Body of pancreas (tissue), 4 donors: ENCODE measurements at regions not wholly inside any gene's neighbourhood (a gene's known extent, or its start where the extent isn't known, plus 50 kb on each side); places are given as distances from the start of the nearest gene placed in this dataset.

ENCODE experiments used
- ATAC-seq: fragments of 150-250 bp; one replicate; pipeline ENCODE4 v1.9.1; 2016
- DNase-seq, 4 donors: peaks; one replicate each; pipeline ENCODE4 v3.0.0-alpha.2; 2019
- H3K27ac ChIP-seq, 4 donors: fragments of 200-600 bp; sonication (generic); 1 replicate in 3 of 4; 2 replicates in 1 of 4; pipeline versions ENCODE4 v1.5.1 to v1.6.1; 2016 to 2019; ENCODE audit warnings: mild to moderate bottlenecking in 1 of 4, mixed read lengths in 1 of 4, moderate library complexity in 1 of 4
- H3K27me3 ChIP-seq, 2 donors: fragments of 200-600 bp; sonication (generic); one replicate each; pipeline ENCODE4 v1.6.0; 2016; ENCODE audit warnings: mild to moderate bottlenecking in 1 of 2
- H3K36me3 ChIP-seq, 2 donors: fragments of 200-600 bp; sonication (generic); replicated peaks in 1 of 2; 2 replicates each; pipeline ENCODE4 v1.5.1; 2016; ENCODE audit warnings: low read depth in 2 of 2; ENCODE audit not compliant: insufficient read depth in 1 of 2
- H3K4me1 ChIP-seq: fragments of 200-600 bp; sonication (generic); one replicate; pipeline ENCODE4 v1.6.0; 2016
- H3K4me3 ChIP-seq, 2 donors: fragments of 200-600 bp; sonication (generic); 1 replicate in 1 of 2; 2 replicates in 1 of 2; pipeline ENCODE4 v1.5.1; 2016 to 2019
- H3K9me3 ChIP-seq, 3 donors: fragments of 200-600 bp; sonication (generic); 1 replicate in 2 of 3; 2 replicates in 1 of 3; pipeline ENCODE4 v1.5.1; 2016
- POLR2A ChIP-seq, 3 donors: fragments of 450-650 bp; IDR thresholded peaks; one replicate each; pipeline ENCODE4 v1.6.1; 2016; ENCODE audit warnings: antibody characterized with exemption in 3 of 3, mild to moderate bottlenecking in 2 of 3
- WGBS, 2 donors: methylation state at CpG; one replicate each; pipeline ENCODE4 v1.1.5; 2017; 5-methylcytosine and 5-hydroxymethylcytosine counted together
- intact Hi-C: fragments of 100-400 bp; cut with DNase I; formaldehyde crosslinking; loops from one replicate; pipeline ENCODE4 v1.15.1; 2023
- TF ChIP-seq, protein P1 (sequence below), 7 experiments: fragments of 450-650 bp in 4 of 7; fragments of 200-600 bp in 3 of 7; sonication (generic) in 3 of 7; IDR thresholded peaks; one replicate each; pipeline ENCODE4 v1.5.1; 2016 to 2019; ENCODE audit warnings: antibody characterized with exemption in 7 of 7

GRCh38 chr10:120342115-120342714 is 114.8 kb upstream of the PLPP4 start:
- H3K4me1 ChIP-seq, result no peaks in the 10 kb centered on the region
- no peaks in the 10 kb centered on the region for H3K27me3 ChIP-seq
- no peak overlapping the region for H3K27ac ChIP-seq
- intact Hi-C loops, result no loop called here
- H3K4me3 ChIP-seq, result no peak overlapping the region
- no peak for ATAC-seq
- DNase-seq, result no peak
- no peaks in the 10 kb centered on the region for H3K9me3 ChIP-seq
- 28 to 37% methylated on average over 7 of the region's 7 CpGs for WGBS, 2 donors
- H3K36me3 ChIP-seq, result no peaks in the 10 kb centered on the region
- TF ChIP-seq, protein P1, sequence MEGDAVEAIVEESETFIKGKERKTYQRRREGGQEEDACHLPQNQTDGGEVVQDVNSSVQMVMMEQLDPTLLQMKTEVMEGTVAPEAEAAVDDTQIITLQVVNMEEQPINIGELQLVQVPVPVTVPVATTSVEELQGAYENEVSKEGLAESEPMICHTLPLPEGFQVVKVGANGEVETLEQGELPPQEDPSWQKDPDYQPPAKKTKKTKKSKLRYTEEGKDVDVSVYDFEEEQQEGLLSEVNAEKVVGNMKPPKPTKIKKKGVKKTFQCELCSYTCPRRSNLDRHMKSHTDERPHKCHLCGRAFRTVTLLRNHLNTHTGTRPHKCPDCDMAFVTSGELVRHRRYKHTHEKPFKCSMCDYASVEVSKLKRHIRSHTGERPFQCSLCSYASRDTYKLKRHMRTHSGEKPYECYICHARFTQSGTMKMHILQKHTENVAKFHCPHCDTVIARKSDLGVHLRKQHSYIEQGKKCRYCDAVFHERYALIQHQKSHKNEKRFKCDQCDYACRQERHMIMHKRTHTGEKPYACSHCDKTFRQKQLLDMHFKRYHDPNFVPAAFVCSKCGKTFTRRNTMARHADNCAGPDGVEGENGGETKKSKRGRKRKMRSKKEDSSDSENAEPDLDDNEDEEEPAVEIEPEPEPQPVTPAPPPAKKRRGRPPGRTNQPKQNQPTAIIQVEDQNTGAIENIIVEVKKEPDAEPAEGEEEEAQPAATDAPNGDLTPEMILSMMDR (IDR thresholded peaks at IDR 0.05), result no peak
- TF ChIP-seq POLR2A (IDR thresholded peaks at IDR 0.05), result no peak

- Histone ChIP-seq H3K4me1 (no peaks in the 10 kb centered on the region), H3K27me3 (no peaks in the 10 kb centered on the region)
- no peak for ATAC-seq
These were observed 111.8 kb upstream of the PLPP4 start for GRCh38 chr10:120345186-120345585.

DNA sequence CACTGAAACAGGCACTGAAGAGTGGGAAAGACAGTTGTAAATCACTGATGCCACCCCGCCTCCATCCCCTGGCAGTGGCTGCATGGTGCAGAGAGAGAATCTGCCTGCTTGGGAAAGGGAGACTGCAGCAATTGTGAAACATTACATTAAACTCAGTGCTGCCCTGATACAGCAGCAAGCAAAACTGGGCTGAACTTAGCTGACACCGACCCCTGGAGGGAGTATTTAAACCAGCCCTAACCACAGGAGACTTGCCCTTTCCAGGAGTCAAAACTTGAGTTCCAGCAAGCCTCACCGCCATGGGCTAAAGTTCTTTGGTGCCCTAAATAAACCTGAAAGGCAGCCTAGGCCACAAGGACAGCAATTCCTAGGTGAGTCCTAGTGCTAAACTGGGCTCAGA is 109.4 kb upstream of the PLPP4 start:
- DNase-seq, result no peak
- WGBS, 2 donors, result 37 to 72% methylated on average over 3 of the region's 3 CpGs
- no peak for ATAC-seq

More at GRCh38 chr10:120345186-120345585, 111.8 kb upstream of the PLPP4 start:
- WGBS, 2 donors, result 65 to 89% methylated on average over 2 of the region's 2 CpGs
- DNase-seq, result no peak
- H3K9me3 ChIP-seq, result no peaks in the 10 kb centered on the region
- no peaks in the 10 kb centered on the region for H3K36me3 ChIP-seq
- H3K27ac ChIP-seq, result no peak overlapping the region
- intact Hi-C loops, result no loop called here
- H3K4me3 ChIP-seq, result no peak overlapping the region
- TF ChIP-seq, protein P1 (IDR thresholded peaks at IDR 0.05), result no peak
- no peak for TF ChIP-seq POLR2A (IDR thresholded peaks at IDR 0.05)

DNA sequence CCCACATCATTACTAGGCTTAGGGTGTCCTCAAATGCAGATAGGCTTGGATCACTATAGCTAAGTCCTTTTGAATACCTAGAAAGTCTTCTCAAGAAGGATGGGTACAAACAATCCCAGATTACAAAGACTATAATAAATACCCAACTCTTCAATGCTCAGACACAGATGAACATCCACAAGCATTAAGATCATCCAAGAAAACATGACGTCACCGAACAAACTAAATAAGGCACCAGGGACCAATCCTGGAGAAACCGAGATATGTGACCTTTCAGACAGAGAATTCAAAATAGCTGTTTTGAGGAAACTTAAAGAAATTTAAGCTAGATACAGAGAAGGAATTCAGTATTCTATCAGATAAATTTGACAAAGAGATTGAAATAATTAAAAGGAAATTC is 108.0 kb upstream of the PLPP4 start:
- DNase-seq (no peak), ATAC-seq (no peak)
- Histone ChIP-seq H3K36me3 (no peaks in the 10 kb centered on the region), H3K27me3 (no peaks in the 10 kb centered on the region), H3K4me3 (no peak overlapping the region), H3K4me1 (no peaks in the 10 kb centered on the region), H3K27ac (no peak overlapping the region), H3K9me3 (peaks cover 0 to 8% (median 0%) of the 10 kb centered on the region in 3 donors)
- intact Hi-C loops, result no loop called here
- WGBS, 2 donors, result 88 to 89% methylated on average over 3 of the region's 3 CpGs
- TF ChIP-seq, protein P1 (IDR thresholded peaks at IDR 0.05), result no peak
- no peak for TF ChIP-seq POLR2A (IDR thresholded peaks at IDR 0.05)

More for the DNA sequence above, 109.4 kb upstream of the PLPP4 start:
- peaks cover 0 to 4% (median 0%) of the 10 kb centered on the region in 3 donors for H3K9me3 ChIP-seq
- H3K27me3 ChIP-seq, result no peaks in the 10 kb centered on the region
- H3K27ac ChIP-seq, result no peak overlapping the region
- TF ChIP-seq POLR2A (IDR thresholded peaks at IDR 0.05), result no peak
- TF ChIP-seq, protein P1 (IDR thresholded peaks at IDR 0.05), result no peak
- no peaks in the 10 kb centered on the region for H3K4me1 ChIP-seq
- H3K4me3 ChIP-seq, result no peak overlapping the region
- intact Hi-C loops, result no loop called here
- no peaks in the 10 kb centered on the region for H3K36me3 ChIP-seq

DNA sequence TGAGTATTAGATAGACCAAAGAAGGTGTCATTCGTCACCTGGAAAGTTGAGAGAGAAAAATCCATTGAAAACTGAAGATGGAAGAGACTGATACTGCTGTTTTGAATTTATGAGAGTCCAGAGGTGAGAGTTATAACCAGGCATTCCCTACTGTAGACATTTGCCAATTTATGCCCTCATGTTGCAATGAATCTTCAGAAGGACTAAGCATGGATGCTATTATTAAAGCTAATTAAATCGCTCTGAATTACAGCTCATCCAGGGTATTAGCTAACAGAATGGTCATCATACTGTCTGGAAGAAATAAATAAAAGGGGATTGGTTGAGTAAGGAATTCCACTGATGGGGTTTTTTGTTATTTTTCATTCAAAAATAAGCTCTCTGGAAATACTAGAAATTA is 101.6 kb upstream of the PLPP4 start:
- Histone ChIP-seq H3K36me3 (no peaks in the 10 kb centered on the region), H3K4me1 (no peaks in the 10 kb centered on the region), H3K27ac (no peak overlapping the region), H3K9me3 (peaks cover 0 to 8% (median 0%) of the 10 kb centered on the region in 3 donors), H3K27me3 (no peaks in the 10 kb centered on the region), H3K4me3 (no peak overlapping the region)
- no peak for ATAC-seq
- DNase-seq, result no peak
- WGBS, 2 donors, result 74 to 85% methylated on average over 2 of the region's 2 CpGs
- TF ChIP-seq, protein P1 (IDR thresholded peaks at IDR 0.05), result no peak
- no peak for TF ChIP-seq POLR2A (IDR thresholded peaks at IDR 0.05)
- intact Hi-C loops, result no loop called here
